Breast epithelium (tissue), 3 donors: ENCODE measurements at regions not wholly inside any gene's neighbourhood (a gene's known extent, or its start where the extent isn't known, plus 50 kb on each side); places are given as distances from the start of the nearest gene placed in this dataset.

Experiments
- CTCF ChIP-seq, 3 donors: fragments of 450-650 bp; IDR thresholded peaks; one replicate each; pipeline ENCODE4 v1.5.1; 2016 to 2017; ENCODE audit warnings: antibody characterized with exemption in 3 of 3, mild to moderate bottlenecking in 3 of 3, moderate library complexity in 3 of 3
- POLR2AphosphoS5 ChIP-seq, 3 donors: sonication (generic); formaldehyde crosslinking; IDR thresholded peaks; one replicate each; pipeline ENCODE4 v1.6.1; 2017; ENCODE audit warnings: antibody characterized with exemption in 3 of 3

- TF ChIP-seq CTCF (IDR thresholded peaks at IDR 0.05), result no peak
- no peak for TF ChIP-seq POLR2AphosphoS5 (IDR thresholded peaks at IDR 0.05)
These were observed 192.5 kb downstream of the HAUS1 start for GRCh38 chr18:46296656-46297055.
